ENCODE measurements at regions not wholly inside any gene's neighbourhood (a gene's known extent, or its start where the extent isn't known, plus 50 kb on each side); places are given as distances from the start of the nearest gene placed in this dataset.

DNA sequence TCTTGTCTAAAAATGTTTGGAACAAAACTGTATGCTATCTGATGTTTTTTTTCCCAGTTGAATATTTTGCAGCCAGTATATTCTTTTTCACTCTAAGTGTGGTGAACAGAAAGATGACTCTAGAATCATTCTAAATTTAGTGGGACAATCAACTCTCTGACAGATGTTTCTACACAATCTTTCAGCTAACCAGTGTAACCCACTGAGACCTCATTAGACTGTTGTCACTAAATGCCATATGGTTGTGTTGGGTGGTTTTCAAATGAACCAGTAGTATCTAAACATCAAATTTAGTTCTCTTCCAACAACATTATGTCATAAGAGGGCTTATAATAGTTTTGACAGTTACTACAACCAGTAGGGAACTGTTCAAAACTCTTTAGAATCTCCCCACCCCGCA lies 129.6 kb upstream of the PRLR start:
- DNase-seq = no peak

DNA sequence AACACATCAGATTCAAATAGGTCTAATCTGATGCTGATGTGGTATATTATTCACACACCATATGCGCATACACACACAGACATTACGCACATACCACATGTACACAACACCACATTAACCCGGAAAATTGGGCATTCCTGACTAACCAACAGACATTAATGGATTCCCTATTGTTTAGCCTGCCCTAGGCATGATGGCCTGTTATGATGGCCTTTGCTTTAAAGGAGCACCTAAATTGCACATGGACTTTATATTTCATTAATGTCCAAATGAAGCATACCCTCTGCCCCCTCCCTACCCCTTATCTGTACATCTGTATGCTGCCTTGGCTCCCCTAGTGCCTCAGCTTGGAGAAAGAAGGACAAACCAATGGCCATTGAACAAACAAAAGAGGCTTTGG lies 127.7 kb upstream of the PRLR start:
- DNase-seq = no peak

DNA sequence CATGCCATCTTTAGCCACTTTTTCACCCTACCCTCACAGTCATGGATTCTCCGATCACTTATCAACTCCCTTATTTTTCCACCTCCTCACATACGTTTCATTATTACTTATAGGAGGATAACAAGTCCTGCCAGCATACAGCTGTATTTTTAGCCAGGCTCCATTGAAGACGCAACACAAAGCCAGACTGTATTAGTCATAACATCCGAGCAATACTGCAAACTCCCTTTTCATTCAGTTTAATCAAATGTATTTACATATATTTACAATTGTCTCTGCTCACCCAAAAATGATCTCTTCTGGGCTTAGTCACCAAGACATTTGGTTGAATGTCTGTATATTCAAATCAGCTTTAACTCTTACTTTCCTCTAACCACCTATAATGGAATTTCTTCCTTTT lies 126.4 kb upstream of the PRLR start:
- DNase-seq = peak; percentile 51

DNA sequence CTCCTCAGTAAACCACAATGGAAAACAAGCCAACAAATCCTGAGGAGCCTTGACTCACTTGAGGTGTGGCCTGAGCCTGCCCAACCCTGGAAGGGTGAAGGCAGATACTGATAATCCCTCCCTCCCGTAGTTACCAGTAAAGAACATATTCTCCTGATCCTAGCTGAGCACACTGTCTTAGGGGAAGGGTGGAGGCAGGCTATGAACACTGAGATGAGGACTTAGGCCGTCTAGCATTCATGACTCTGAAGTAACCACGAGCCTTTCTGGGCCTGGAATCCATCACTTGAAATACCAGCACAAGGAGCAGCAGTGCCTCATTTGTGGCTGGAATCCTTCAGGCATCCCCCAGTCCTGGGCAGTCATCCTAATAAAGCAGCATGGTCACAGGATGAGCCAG lies 124.5 kb upstream of the PRLR start:
- DNase-seq = no peak

DNA sequence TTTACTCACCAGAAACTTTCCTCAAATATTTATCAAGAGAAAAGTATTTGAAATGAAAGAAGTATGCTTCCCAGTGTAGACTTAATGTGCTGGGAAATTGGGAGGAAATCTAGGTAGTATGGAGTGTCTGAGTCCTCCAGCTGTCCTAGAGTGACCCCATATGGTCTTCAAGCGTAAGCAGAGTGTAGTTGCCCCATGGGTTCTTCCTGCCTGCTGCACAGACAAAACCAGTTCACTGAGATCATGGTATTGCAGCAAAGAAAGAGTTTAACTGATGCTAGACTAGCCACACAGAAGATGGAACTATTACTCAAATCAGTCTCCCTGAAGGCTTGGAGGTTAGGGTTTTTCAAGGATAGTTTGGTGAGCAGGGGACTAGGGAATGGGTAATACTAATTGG lies 114.9 kb upstream of the PRLR start:
- DNase-seq = peak; percentile 23

DNA sequence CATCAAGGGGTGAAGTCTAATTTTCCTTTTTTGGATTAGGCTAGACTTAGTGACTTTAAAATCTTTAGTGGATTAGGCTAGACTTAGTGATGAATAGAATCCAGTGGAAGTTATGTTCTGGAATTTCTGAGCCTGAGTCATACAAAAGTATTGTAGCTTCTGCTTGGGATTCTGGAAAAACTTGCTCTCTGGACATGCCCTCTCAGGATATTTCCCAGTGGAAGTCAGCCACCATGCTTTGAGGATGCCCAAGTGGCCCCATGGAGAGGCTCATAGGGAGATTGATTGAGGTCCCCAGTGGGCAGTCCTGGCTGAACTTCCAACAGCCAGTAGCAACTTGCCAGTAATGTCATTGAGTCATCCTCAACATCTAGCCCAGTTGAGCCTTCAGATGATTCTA lies 112.4 kb upstream of the PRLR start:
- no peak for DNase-seq

DNA sequence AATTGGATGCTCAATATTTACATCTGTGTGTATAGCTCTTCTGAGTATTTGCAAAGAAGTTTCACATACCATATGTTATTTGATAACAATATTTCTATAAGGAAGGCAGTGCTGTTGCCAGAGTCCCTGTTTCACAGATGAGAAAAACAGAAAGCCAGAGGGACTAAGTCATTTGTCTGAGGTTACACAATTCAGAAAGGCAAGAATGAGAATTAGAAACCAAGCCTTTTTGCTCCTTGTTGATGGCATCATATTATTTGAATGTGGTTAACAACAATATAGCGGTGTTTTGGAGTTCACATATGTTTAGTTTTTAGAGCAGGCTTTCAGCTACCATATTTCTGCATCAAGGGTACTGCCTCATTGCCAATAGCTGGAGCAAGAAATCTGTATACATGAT lies 110.9 kb upstream of the PRLR start:
- DNase-seq = no peak

DNA sequence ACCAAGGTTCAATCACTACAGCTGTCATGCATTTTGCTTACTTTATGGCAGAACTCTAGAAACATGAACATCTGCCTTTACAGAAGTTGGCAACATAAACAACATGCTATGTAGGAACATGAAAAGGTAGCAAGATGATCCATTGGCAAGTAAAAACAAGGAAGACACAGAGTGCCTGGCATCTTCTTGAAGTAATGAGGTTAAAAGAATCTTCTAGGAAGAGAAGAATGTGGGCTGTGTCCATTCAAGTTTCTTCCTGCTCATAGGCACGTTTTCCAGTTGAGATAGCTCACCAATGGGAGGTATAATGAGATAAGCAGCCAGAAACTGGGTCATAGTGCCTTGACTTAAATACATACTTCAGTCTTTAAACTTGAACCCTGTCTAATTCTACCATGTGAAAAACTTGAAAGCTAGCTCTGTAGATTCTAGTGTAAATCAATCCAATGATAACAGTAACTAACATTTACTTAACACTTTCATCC lies 109.4 kb upstream of the PRLR start:
- DNase-seq = no peak

DNA sequence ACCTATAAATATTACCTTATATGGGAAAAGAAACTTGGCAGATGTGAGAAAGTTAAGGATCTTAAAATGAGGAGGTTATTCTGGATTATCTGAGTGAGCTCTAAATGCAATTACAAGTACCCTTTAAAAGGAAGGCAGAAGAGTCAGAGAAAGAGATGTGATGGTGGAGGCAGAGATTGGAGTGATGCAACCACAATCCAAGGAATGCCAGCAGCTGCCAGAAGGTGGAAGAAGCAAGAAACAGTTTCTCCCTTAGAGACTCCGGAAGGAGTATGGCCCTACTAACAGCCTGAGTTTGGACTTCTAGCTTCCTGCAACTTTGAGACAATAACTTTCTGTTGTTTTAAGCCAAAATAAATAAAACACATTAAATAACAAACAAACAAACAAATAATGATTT lies 108.7 kb upstream of the PRLR start:
- DNase-seq = no peak

DNA sequence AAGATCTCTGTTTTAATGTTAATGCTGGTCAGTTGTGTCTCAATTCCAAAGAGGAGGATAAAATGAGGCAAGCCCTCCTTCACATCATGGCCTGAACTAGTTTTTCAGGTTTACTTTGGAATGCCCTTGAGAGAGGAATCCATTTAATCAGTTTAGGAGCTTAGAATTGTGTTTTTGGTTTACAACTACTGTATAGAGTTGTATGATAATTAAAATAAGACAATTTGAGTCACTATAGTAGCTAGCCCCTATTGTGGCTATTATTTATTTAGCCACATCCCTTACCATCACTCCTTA lies 107.8 kb upstream of the PRLR start:
- DNase-seq = no peak

DNA sequence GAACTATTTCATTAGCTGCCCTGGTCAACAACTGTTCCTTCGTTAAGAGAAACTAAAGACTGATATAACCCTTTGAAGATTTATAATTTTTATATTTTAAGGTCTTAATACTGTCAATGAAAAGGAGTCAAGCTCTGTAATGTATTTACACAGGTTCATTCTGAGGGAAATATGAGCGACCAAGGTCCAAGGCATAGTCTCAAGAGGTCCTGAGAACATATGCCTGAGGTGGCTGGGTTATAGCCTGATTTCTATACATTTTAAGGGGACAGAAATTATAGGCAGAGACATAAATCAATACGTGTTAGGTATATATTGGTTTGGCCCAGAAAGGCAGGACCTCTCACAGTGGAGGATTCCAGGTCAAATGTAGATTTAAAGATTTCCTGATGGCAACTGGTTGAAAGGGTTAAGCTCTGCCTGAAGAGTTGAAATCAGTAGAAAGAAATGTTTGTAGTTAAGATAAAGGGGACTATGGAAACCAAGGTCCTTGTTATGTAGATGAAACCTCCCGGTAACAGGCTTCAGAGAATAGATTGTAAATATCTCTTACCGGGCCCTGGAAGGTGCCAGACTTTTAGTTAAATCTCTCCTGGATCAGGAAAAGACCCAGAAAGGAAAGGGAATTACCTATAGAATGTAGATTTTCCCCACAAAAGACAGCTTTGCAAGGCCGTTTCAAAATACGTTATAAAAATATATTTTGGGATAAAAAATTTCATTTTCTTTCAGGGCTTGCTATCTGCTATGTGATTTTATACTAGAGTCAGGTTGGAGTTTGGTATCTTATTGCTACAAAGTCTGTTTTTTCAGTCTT lies 107.3 kb upstream of the PRLR start:
- no peak for DNase-seq

DNA sequence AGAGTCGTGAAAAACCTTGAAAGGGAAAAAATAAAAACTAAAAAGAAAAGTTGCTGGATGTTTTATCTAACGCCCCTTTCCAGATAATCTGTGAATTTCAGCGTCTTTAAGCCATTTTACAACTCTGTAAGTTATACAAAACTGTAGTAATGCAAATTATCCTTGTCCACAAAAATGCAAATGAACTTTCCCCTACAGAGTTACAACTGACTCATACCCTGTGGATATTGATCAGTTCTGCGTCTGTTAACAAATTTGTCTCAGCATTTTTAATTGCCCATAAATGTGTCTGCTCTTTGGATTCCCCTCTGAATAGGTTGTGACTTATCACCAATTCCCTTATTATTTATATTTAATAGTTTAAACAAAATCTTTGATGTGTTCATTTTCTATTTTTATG lies 105.9 kb upstream of the PRLR start:
- no peak for DNase-seq

DNA sequence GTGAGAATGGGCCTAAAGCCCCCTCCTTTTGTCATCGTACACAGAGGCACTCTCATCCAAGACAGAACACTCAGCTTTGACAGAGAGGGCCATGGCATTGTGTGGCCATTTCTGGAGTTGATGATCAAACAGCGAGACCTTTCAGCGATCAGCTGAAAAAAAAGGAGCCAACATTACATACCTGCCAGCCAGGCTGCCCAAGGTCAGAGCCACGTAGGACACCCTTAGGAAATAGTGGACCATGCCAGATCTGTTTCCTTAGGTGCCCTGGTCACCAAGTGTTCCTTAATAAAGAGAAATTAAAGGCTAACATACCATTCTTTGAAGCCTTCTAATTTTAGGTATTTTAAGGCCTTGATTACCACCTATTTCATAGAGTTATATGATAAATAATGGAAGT lies 105.5 kb upstream of the PRLR start:
- no peak for DNase-seq

DNA sequence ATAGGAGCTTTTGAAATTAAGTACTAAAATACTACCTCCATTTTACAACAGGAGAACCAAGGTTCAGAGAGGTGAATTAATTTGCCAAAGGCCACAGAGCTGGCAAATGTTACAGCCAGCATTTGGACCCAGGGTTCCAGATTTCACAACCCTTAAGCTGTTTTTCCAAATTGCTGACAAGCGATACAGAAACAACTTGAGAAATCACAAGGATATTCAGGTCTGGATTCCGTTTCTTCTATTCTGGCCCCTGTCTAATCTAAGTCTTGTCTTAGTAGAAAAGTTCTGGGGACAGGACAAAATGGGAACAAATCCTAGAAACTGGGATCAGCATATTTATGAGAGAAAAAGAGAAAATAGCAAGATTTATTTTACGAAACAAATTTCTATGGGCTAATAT lies 103.1 kb upstream of the PRLR start:
- no peak for DNase-seq

DNA sequence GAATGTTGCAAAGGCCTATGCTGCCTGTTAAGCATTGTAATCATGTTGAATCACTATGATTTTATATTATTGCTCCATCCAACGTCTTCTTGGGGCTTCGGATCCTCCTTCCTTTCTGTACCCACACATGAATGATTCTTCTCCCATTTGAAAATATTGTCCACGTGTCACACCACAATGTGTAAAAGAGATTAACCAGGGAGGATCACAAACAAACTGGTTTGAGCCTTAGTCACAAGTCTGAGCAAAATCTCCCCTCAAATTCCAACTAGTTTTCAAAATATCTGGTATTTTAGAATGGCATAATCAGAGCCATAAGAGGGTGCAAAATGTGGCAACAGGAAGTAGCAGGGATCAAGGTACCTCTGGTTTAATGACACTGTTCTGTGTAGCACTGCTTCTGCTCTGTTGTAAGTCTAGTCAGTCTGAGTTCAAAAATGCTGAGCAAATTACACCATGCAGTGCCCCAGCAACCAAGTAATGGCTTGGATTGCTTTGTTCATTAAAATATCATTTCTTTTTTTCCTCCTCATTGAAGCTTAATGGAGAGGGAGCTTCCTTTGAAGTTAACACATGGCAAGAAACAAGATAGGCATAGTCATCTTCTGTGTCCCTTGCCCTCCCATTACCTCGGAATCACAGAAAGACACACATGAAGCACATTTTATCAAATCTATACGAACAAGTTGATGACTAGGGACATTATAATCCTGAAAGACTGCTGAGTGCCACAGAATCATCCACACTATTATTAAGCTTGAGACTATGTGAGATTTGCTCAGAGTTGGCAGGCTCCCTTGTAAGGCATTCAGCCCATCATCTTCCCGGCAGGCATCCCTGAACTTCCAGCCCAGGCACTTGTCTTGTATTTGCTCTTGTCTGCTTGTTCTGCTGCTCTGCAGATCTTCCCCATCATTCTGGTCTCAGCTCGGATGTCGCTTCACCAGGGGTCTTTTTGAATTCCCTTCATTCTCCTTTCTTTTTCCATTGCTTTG lies 102.0 kb upstream of the PRLR start:
- DNase-seq = no peak

DNA sequence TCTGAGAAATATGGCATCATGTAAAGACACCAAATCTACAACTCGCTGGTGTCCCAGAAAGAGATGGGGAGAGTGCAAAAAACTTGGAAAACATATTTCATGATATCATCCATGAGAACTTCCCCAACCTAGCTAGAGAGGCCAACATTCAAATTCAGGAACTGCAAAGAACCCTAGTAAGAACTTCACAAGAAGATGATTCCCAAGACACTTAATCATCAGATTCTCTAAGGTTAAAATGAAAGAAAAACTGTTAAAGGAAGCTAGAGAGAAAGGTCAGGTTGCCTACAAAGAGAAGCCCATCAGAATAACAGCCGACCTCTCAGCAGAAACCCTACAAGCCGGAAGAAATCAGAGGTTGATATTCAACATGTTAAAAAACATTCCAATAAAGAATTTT lies 95.5 kb upstream of the PRLR start:
- no peak for DNase-seq

DNA sequence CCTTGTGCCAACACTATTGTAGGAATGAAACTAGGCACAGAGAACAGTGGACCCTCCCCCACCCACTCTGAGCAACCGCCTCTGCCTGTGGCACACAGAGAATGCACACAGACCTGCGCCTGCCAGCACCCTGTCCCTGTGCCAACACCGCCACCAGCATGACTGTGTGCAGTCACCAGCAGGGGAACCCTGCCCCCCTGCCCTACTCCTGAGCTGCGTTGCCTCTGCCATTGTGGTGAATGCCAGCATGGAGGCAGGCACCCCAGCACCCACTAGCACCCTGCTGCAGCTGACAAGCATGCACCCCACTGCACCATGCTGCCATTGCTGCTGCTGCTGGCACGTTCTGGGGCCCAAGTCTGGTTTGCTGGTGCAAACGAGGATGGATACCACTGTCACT lies 94.4 kb upstream of the PRLR start:
- DNase-seq = no peak

DNA sequence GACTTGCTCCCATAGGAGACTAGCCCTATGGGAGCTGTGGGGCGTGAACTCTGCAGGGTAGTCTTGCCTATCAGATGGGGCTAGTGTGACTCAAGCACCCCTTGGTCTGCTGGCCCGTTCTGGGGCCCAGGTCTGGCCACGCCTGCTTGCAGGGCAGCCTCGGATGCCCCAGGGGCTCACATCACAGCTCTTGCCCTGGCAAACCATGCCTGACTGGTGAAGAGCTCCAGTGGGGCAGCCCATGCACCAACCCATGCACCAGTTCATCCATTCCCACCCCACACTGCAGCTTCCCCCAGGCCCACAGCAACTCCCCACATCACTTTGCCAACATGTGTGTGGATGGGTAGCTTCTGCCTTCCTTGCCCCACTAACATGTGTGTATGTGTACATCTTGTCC lies 93.9 kb upstream of the PRLR start:
- DNase-seq = no peak

DNA sequence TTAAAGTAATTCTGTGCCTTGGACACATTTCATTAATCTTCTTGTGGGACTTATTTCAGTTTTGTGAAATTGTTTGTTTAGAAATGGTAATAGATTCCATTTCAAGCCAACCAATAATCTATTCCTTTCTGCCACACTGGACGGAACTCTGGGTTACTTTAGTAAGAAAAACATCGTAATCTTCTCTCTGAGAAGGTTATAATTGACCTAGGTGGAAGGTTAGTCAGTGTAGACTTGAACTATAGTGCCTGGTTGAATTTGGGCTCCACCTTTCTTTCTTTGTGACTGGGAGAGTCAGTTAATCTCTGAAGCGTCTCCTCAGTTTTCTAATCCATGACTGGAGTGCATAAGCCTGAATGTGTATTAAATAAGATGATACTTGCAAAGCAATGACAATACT lies 89.7 kb upstream of the PRLR start:
- DNase-seq = no peak

DNA sequence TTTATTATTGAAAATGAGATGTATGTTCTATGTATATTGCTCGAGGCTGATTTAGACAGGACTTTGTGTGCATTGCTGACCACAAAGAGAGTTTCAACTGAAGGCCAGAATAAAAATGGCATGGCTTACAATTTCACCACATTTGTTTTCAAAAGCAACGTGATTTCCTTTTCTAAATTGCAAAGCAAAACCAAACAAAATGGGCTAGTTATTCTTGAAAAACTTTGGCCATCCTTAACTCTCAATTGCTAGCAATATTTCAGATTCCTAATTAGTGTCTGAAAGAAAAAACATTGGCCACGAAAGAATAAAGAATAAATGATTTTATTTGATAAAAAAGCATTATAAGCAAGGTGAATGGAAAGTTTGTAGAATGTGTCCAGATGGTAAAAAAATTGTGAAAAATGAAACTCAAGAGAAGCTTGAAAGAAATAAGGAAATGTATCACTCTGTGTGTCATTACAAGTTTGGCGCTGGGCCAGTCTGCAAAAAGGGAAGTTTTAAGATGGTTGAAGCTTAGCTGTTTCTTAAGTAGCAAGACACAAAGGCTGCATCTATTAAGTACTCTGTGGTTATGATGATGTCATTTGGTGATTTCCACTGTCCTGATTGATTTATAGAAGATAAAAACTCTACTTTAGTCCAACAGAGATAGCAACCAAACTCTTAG lies 89.2 kb upstream of the PRLR start:
- no peak for DNase-seq

DNA sequence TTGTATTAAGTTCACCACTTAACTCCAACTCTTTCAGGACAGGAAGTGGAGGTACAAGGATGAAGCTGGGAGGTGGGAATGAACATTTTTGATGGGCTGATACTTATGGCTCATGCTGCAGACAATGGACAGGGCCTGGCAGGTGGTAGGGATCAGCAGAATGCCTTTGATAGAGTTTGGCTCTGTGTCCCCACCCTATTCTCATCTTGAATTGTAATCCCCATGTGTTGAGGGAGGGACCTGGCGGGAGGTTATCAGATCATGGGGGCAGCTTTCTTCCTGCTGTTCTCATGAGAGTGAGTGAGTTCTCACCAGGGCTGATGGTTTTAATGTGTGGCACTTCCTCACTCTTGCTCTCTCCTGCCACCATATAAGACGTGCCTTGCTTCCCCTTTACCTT lies 87.3 kb upstream of the PRLR start:
- DNase-seq = no peak

DNA sequence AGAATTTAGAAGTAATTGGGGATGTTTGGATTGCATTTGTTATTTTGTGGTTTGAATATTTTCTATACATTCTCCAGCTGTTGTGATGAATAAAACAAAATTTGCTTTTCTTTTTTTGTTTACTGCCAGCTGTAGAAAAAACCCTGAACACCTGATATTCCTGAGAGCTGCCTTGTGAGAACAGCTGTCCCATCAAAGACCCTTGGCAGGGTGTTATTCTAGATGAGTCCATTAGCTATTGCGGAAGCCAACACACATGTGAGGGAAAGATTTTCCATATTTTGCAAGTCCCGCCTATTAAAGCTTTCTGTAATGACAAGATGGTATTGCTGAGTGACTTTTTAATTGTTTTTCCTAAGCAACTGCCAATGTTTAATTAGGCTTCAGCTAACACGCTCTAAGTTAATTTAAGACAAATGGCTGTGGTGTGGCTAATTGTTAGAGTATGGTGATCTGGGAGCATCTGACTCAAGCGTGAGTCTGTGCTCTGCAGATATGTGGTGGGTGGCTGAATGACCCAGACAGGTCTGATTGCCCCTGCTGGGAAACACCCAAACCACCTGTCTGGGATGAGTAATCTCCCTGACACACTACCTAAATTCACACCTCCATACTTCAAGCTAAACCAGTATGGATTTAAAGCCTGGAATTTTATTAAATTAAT lies 86.5 kb upstream of the PRLR start:
- DNase-seq = no peak

DNA sequence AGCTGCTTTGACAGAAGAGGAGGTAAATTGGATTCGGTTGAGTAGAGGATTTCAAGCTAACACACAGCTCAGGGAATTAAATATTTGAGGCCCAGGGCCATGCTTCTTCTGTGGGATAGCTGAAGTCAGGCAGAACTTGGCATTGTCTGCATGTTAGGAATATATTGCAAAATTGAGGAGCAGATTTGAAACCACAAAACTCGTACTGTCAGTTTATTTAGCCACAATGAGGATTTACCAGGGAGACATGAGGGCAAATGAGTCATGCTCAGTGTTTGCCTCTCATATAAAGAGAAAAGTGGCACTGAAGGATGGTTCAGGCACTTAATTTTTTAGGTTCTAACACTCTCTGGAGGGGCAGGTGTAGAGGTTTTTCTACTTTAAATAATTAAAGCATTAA lies 83.0 kb upstream of the PRLR start:
- DNase-seq = no peak

Measured in NCI-H748 treated with DMSO at 0.1 percent for 48 hours (cell line).